Nephron (organoid): ENCODE measurements at regions not wholly inside any gene's neighbourhood (a gene's known extent, or its start where the extent isn't known, plus 50 kb on each side); places are given as distances from the start of the nearest gene placed in this dataset.

ENCODE experiments used
- H3K27ac Mint-ChIP-seq, 3 experiments: 2 replicates each; pipeline ENCODE4 v1.8.0; 2020; ENCODE audit warnings: mixed read lengths in 3 of 3, mild to moderate bottlenecking in 2 of 3, moderate library complexity in 1 of 3
- H3K27me3 Mint-ChIP-seq: 2 replicates; pipeline ENCODE4 v1.8.0; 2021; ENCODE audit warnings: low read depth, mild to moderate bottlenecking, moderate library complexity, mixed read lengths
- H3K36me3 Mint-ChIP-seq: 2 replicates; pipeline ENCODE4 v1.8.0; 2020; ENCODE audit warnings: low read depth, mixed read lengths
- H3K4me1 Mint-ChIP-seq: 2 replicates; pipeline ENCODE4 v1.8.0; 2020; ENCODE audit warnings: mixed read lengths
- H3K4me3 Mint-ChIP-seq, 3 experiments: 2 replicates each; pipeline ENCODE4 v1.8.0; 2020; ENCODE audit warnings: mild to moderate bottlenecking in 3 of 3, mixed read lengths in 3 of 3, moderate library complexity in 2 of 3
- H3K9me3 Mint-ChIP-seq: 2 replicates; pipeline ENCODE4 v1.8.0; 2020; ENCODE audit warnings: mixed read lengths
- CTCF ChIP-seq, 3 experiments: fragments of 200-600 bp; sonication (generic); IDR thresholded peaks; one replicate each; pipeline ENCODE4 v1.5.0; 2021; ENCODE audit warnings: antibody characterized with exemption in 3 of 3; ENCODE audit not compliant: unreplicated experiment in 3 of 3

GRCh38 chr5:2461701-2462691 lies 289.5 kb downstream of the IRX2 start:
- H3K9me3 Mint-ChIP-seq: no peaks in the 10 kb centered on the region
- H3K27me3 Mint-ChIP-seq: peaks cover 59% of the 10 kb centered on the region
- no peaks in the 10 kb centered on the region for H3K36me3 Mint-ChIP-seq
- no peak for TF ChIP-seq CTCF (IDR thresholded peaks at IDR 0.05; ENCODE audit: unreplicated experiment in 3 of 3)
- peaks cover 11% of the 10 kb centered on the region for H3K4me1 Mint-ChIP-seq
- H3K4me3 Mint-ChIP-seq: no peak overlapping the region
- H3K27ac Mint-ChIP-seq: no peak overlapping the region

- no peak for TF ChIP-seq CTCF (IDR thresholded peaks at IDR 0.05; ENCODE audit: unreplicated experiment in 3 of 3)
- H3K4me3 Mint-ChIP-seq: no peak overlapping the region
- peak overlapping the region in 1 of 3 experiments; percentile 4 for H3K27ac Mint-ChIP-seq
- H3K27me3 Mint-ChIP-seq: peaks cover 46% of the 10 kb centered on the region
- H3K36me3 Mint-ChIP-seq: no peaks in the 10 kb centered on the region
- peaks cover 11% of the 10 kb centered on the region for H3K4me1 Mint-ChIP-seq
- H3K9me3 Mint-ChIP-seq: no peaks in the 10 kb centered on the region
Observed at GRCh38 chr5:2460098-2460497, 291.4 kb downstream of the IRX2 start.

- H3K27ac Mint-ChIP-seq: peak overlapping the region in 1 of 3 experiments; percentile 24
- H3K36me3 Mint-ChIP-seq: no peaks in the 10 kb centered on the region
- H3K9me3 Mint-ChIP-seq: no peaks in the 10 kb centered on the region
- no peak overlapping the region for H3K4me3 Mint-ChIP-seq
- peaks cover 11% of the 10 kb centered on the region for H3K4me1 Mint-ChIP-seq
- TF ChIP-seq CTCF (IDR thresholded peaks at IDR 0.05; ENCODE audit: unreplicated experiment in 3 of 3): no peak
- peaks cover 38% of the 10 kb centered on the region for H3K27me3 Mint-ChIP-seq
Observed at GRCh38 chr5:2459251-2459650, 292.2 kb downstream of the IRX2 start.

GRCh38 chr5:2455878-2456277 lies 295.6 kb downstream of the IRX2 start:
- no peak for TF ChIP-seq CTCF (IDR thresholded peaks at IDR 0.05; ENCODE audit: unreplicated experiment in 3 of 3)
- H3K4me3 Mint-ChIP-seq: no peak overlapping the region
- no peak overlapping the region for H3K27ac Mint-ChIP-seq
- H3K9me3 Mint-ChIP-seq: no peaks in the 10 kb centered on the region
- H3K4me1 Mint-ChIP-seq: peaks cover 11% of the 10 kb centered on the region
- H3K27me3 Mint-ChIP-seq: peaks cover 19% of the 10 kb centered on the region
- H3K36me3 Mint-ChIP-seq: no peaks in the 10 kb centered on the region

- no peaks in the 10 kb centered on the region for H3K9me3 Mint-ChIP-seq
- H3K4me1 Mint-ChIP-seq: peaks cover 8% of the 10 kb centered on the region
- no peak overlapping the region for H3K27ac Mint-ChIP-seq
- no peak for TF ChIP-seq CTCF (IDR thresholded peaks at IDR 0.05; ENCODE audit: unreplicated experiment in 3 of 3)
- H3K36me3 Mint-ChIP-seq: no peaks in the 10 kb centered on the region
- H3K4me3 Mint-ChIP-seq: no peak overlapping the region
- H3K27me3 Mint-ChIP-seq: peaks cover 14% of the 10 kb centered on the region
Observed at GRCh38 chr5:2454876-2455275, 296.6 kb downstream of the IRX2 start.

- no peaks in the 10 kb centered on the region for H3K9me3 Mint-ChIP-seq
- no peaks in the 10 kb centered on the region for H3K4me1 Mint-ChIP-seq
- H3K4me3 Mint-ChIP-seq: no peak overlapping the region
- no peak for TF ChIP-seq CTCF (IDR thresholded peaks at IDR 0.05; ENCODE audit: unreplicated experiment in 3 of 3)
- no peaks in the 10 kb centered on the region for H3K36me3 Mint-ChIP-seq
- no peak overlapping the region for H3K27ac Mint-ChIP-seq
- peaks cover 14% of the 10 kb centered on the region for H3K27me3 Mint-ChIP-seq
Observed at GRCh38 chr5:2453781-2454180, 297.7 kb downstream of the IRX2 start.
